ENCODE measurements at regions not wholly inside any gene's neighbourhood (a gene's known extent, or its start where the extent isn't known, plus 50 kb on each side); places are given as distances from the start of the nearest gene placed in this dataset.
A peak's percentile ranks its signal among the peaks of the same experiment; 100 is the strongest.

- Mint-ChIP-seq H3K27me3 (no peaks in the 10 kb centered on the region), H3K4me1 (no peaks in the 10 kb centered on the region), H3K27ac (no peak overlapping the region), H3K36me3 (no peaks in the 10 kb centered on the region), H3K4me3 (no peak overlapping the region), H3K9me3 (peaks cover 13 to 19% of the 10 kb centered on the region in 2 donors)
- ATAC-seq (replicated peaks) (no peak), DNase-seq (no peak)
These were observed 710.4 kb upstream of the FLRT2 start for GRCh38 chr14:84819528-84819927.

- Mint-ChIP-seq H3K4me1 (no peaks in the 10 kb centered on the region), H3K27me3 (no peaks in the 10 kb centered on the region), H3K4me3 (no peak overlapping the region), H3K36me3 (no peaks in the 10 kb centered on the region), H3K27ac (no peak overlapping the region), H3K9me3 (peaks cover 10 to 14% of the 10 kb centered on the region in 2 donors)
- ATAC-seq (replicated peaks) (no peak), DNase-seq (no peak)
These were observed 704.3 kb upstream of the FLRT2 start for GRCh38 chr14:84825481-84826251.

GRCh38 chr14:84826294-84826693, 703.6 kb upstream of the FLRT2 start:
- H3K36me3 Mint-ChIP-seq = no peaks in the 10 kb centered on the region
- H3K4me1 Mint-ChIP-seq = no peaks in the 10 kb centered on the region
- no peak overlapping the region for H3K4me3 Mint-ChIP-seq
- H3K27ac Mint-ChIP-seq = peak overlapping the region; percentile 42
- no peaks in the 10 kb centered on the region for H3K27me3 Mint-ChIP-seq
- DNase-seq (no peak), ATAC-seq (replicated peaks) (no peak)
- H3K9me3 Mint-ChIP-seq = peaks cover 10 to 14% of the 10 kb centered on the region in 2 donors

GRCh38 chr14:84850595-84850994, 679.3 kb upstream of the FLRT2 start:
- ATAC-seq (replicated peaks) (no peak), DNase-seq (no peak)
- H3K27me3 Mint-ChIP-seq = no peaks in the 10 kb centered on the region
- no peaks in the 10 kb centered on the region for H3K4me1 Mint-ChIP-seq
- H3K9me3 Mint-ChIP-seq = peaks cover 4 to 5% of the 10 kb centered on the region in 2 donors
- H3K36me3 Mint-ChIP-seq = no peaks in the 10 kb centered on the region
- no peak overlapping the region for H3K4me3 Mint-ChIP-seq
- H3K27ac Mint-ChIP-seq = no peak overlapping the region

- Mint-ChIP-seq H3K4me1 (no peaks in the 10 kb centered on the region), H3K9me3 (peaks cover 0 to 4% of the 10 kb centered on the region in 2 donors)
These were observed 673.0 kb upstream of the FLRT2 start for GRCh38 chr14:84856751-84857534.

GRCh38 chr14:84857571-84857970, 672.4 kb upstream of the FLRT2 start:
- DNase-seq (no peak), ATAC-seq (replicated peaks) (no peak)
- Mint-ChIP-seq H3K27ac (no peak overlapping the region), H3K4me3 (no peak overlapping the region), H3K27me3 (no peaks in the 10 kb centered on the region), H3K9me3 (peaks cover 0 to 4% of the 10 kb centered on the region in 2 donors), H3K36me3 (no peaks in the 10 kb centered on the region), H3K4me1 (no peaks in the 10 kb centered on the region)

More at GRCh38 chr14:84856751-84857534, 673.0 kb upstream of the FLRT2 start:
- DNase-seq = no peak
- Mint-ChIP-seq H3K36me3 (no peaks in the 10 kb centered on the region), H3K4me3 (no peak overlapping the region), H3K27me3 (no peaks in the 10 kb centered on the region), H3K27ac (no peak overlapping the region)
- ATAC-seq (replicated peaks) = no peak

GRCh38 chr14:84859116-84859515, 670.8 kb upstream of the FLRT2 start:
- Mint-ChIP-seq H3K9me3 (peaks cover 0 to 9% of the 10 kb centered on the region in 2 donors), H3K27me3 (no peaks in the 10 kb centered on the region), H3K36me3 (no peaks in the 10 kb centered on the region), H3K27ac (no peak overlapping the region), H3K4me1 (no peaks in the 10 kb centered on the region), H3K4me3 (no peak overlapping the region)
- DNase-seq = no peak
- no peak for ATAC-seq (replicated peaks)

- Mint-ChIP-seq H3K4me3 (no peak overlapping the region), H3K27me3 (no peaks in the 10 kb centered on the region), H3K4me1 (no peaks in the 10 kb centered on the region), H3K9me3 (peaks cover 0 to 7% of the 10 kb centered on the region in 2 donors), H3K36me3 (no peaks in the 10 kb centered on the region), H3K27ac (no peak overlapping the region)
- no peak for DNase-seq
- no peak for ATAC-seq (replicated peaks)
These were observed 665.2 kb upstream of the FLRT2 start for GRCh38 chr14:84864548-84865271.

GRCh38 chr14:84871734-84872133, 658.2 kb upstream of the FLRT2 start:
- Mint-ChIP-seq H3K27ac (no peak overlapping the region), H3K9me3 (peaks cover 4 to 7% of the 10 kb centered on the region in 2 donors), H3K27me3 (no peaks in the 10 kb centered on the region), H3K4me1 (no peaks in the 10 kb centered on the region), H3K36me3 (no peaks in the 10 kb centered on the region), H3K4me3 (no peak overlapping the region)
- no peak for ATAC-seq (replicated peaks)
- no peak for DNase-seq

- H3K27ac Mint-ChIP-seq = no peak overlapping the region
- no peaks in the 10 kb centered on the region for H3K27me3 Mint-ChIP-seq
- H3K9me3 Mint-ChIP-seq = peaks cover 4 to 7% of the 10 kb centered on the region in 2 donors
- no peaks in the 10 kb centered on the region for H3K4me1 Mint-ChIP-seq
- no peak for DNase-seq
- H3K36me3 Mint-ChIP-seq = no peaks in the 10 kb centered on the region
- no peak for ATAC-seq (replicated peaks)
- H3K4me3 Mint-ChIP-seq = no peak overlapping the region
These were observed 655.5 kb upstream of the FLRT2 start for GRCh38 chr14:84874436-84874835.

- DNase-seq (no peak), ATAC-seq (replicated peaks) (no peak)
- Mint-ChIP-seq H3K4me3 (no peak overlapping the region), H3K9me3 (peaks cover 4% of the 10 kb centered on the region in 2 donors), H3K4me1 (no peaks in the 10 kb centered on the region), H3K27me3 (no peaks in the 10 kb centered on the region), H3K27ac (no peak overlapping the region), H3K36me3 (no peaks in the 10 kb centered on the region)
These were observed 652.9 kb upstream of the FLRT2 start for GRCh38 chr14:84877061-84877460.

- peaks cover 6% of the 10 kb centered on the region in 2 donors for H3K9me3 Mint-ChIP-seq
- no peaks in the 10 kb centered on the region for H3K36me3 Mint-ChIP-seq
- DNase-seq (no peak), ATAC-seq (replicated peaks) (no peak)
- no peak overlapping the region for H3K27ac Mint-ChIP-seq
- no peaks in the 10 kb centered on the region for H3K27me3 Mint-ChIP-seq
- no peaks in the 10 kb centered on the region for H3K4me1 Mint-ChIP-seq
- no peak overlapping the region for H3K4me3 Mint-ChIP-seq
These were observed 647.1 kb upstream of the FLRT2 start for GRCh38 chr14:84882830-84883229.

- peaks cover 6 to 11% of the 10 kb centered on the region in 2 donors for H3K9me3 Mint-ChIP-seq
These were observed 644.9 kb upstream of the FLRT2 start for GRCh38 chr14:84885061-84885460.

GRCh38 chr14:84891404-84891803, 638.5 kb upstream of the FLRT2 start:
- no peaks in the 10 kb centered on the region for H3K27me3 Mint-ChIP-seq
- no peak for DNase-seq
- no peaks in the 10 kb centered on the region for H3K4me1 Mint-ChIP-seq
- no peak for ATAC-seq (replicated peaks)
- no peaks in the 10 kb centered on the region for H3K36me3 Mint-ChIP-seq
- H3K9me3 Mint-ChIP-seq = peaks cover 2 to 13% of the 10 kb centered on the region in 2 donors
- H3K27ac Mint-ChIP-seq = no peak overlapping the region
- no peak overlapping the region for H3K4me3 Mint-ChIP-seq

More at GRCh38 chr14:84885061-84885460, 644.9 kb upstream of the FLRT2 start:
- H3K36me3 Mint-ChIP-seq = no peaks in the 10 kb centered on the region
- no peaks in the 10 kb centered on the region for H3K27me3 Mint-ChIP-seq
- no peaks in the 10 kb centered on the region for H3K4me1 Mint-ChIP-seq
- DNase-seq (no peak), ATAC-seq (replicated peaks) (no peak)
- no peak overlapping the region for H3K4me3 Mint-ChIP-seq
- no peak overlapping the region for H3K27ac Mint-ChIP-seq

Measured in stimulated activated naive B cell treated with anti-CD40 and anti-IgM and Interleukin-4, amounts not matched to agents 10 μg/mL and 1 μg/mL and 100 μg/mL, for 72 hours (primary cell).